A673 (cell line): ENCODE measurements at regions not wholly inside any gene's neighbourhood (a gene's known extent, or its start where the extent isn't known, plus 50 kb on each side); places are given as distances from the start of the nearest gene placed in this dataset.

Experiments
- BruUV-seq: library from RNA; stranded (reverse); fragments of 400-500 nt; replicated peaks from 2 replicates; lab custom pipeline; 2021; lab: Mats Ljungman, UMichigan
- CTCF ChIA-PET: fragments of 300-600 bp; sonication (Branson Sonifier 250); formaldehyde crosslinking; loops from one replicate; lab custom pipeline; 2022; ENCODE audit warnings: antibody characterized with exemption; lab: Charles Lee
- POLR2A ChIA-PET: fragments of 300-600 bp; sonication (Branson Sonifier 250); formaldehyde crosslinking; loops from one replicate; lab custom pipeline; 2022; ENCODE audit warnings: antibody characterized with exemption; ENCODE audit not compliant: low non-redundant PET; lab: Charles Lee
- DNase-seq: peaks from one replicate; pipeline ENCODE4 v3.0.0-alpha.2; 2015; ENCODE audit warnings: low spot score
- H3K27ac ChIP-seq: fragments of 200-600 bp; sonication (generic); 2 replicates; pipeline ENCODE4 v1.5.1; 2016; ENCODE audit warnings: mixed run types, low read depth, mild to moderate bottlenecking, mixed read lengths, antibody characterized with exemption, low read length; ENCODE audit not compliant: poor library complexity, severe bottlenecking
- H3K27me3 ChIP-seq: fragments of 200-600 bp; sonication (generic); replicated peaks from 2 replicates; pipeline ENCODE4 v1.6.1; 2017; ENCODE audit warnings: mixed run types, low read depth, mild to moderate bottlenecking, mixed read lengths, antibody characterized with exemption, low read length; ENCODE audit not compliant: insufficient read depth, poor library complexity
- H3K36me3 ChIP-seq: fragments of 200-600 bp; sonication (generic); 2 replicates; pipeline ENCODE4 v1.6.1; 2016; ENCODE audit warnings: mixed run types, mild to moderate bottlenecking, mixed read lengths, antibody characterized with exemption, low read length; ENCODE audit not compliant: insufficient read depth, poor library complexity, severe bottlenecking
- H3K4me1 ChIP-seq: fragments of 200-600 bp; sonication (generic); 2 replicates; pipeline ENCODE4 v1.6.1; 2017; ENCODE audit warnings: mixed run types, mild to moderate bottlenecking, mixed read lengths, antibody characterized with exemption, low read length; ENCODE audit not compliant: insufficient read depth, poor library complexity, severe bottlenecking
- H3K4me3 ChIP-seq: fragments of 200-600 bp; sonication (generic); 2 replicates; pipeline ENCODE4 v1.5.1; 2016; ENCODE audit warnings: low read depth, mixed run types, mild to moderate bottlenecking, mixed read lengths, low read length; ENCODE audit not compliant: poor library complexity, severe bottlenecking
- H3K9me3 ChIP-seq: fragments of 200-600 bp; sonication (generic); 2 replicates; pipeline ENCODE4 v1.6.1; 2016; ENCODE audit warnings: mixed run types, low read depth, mild to moderate bottlenecking, mixed read lengths, antibody characterized with exemption, low read length; ENCODE audit not compliant: poor library complexity, severe bottlenecking
- EZH2 ChIP-seq: fragments of 200-600 bp; sonication (generic); IDR thresholded peaks from 2 replicates; pipeline ENCODE4 v1.6.1; 2017; ENCODE audit warnings: borderline replicate concordance, low read depth, mild to moderate bottlenecking, mixed read lengths, antibody characterized with exemption, low read length; ENCODE audit not compliant: poor library complexity, severe bottlenecking
- intact Hi-C: fragments of 100-400 bp; cut with micrococcal nuclease; formaldehyde crosslinking; loops from one replicate; pipeline ENCODE4 v1.10.0; 2022; ENCODE audit not compliant: unreplicated experiment
- TF ChIP-seq, protein P1 (sequence below): fragments of 300-800, 200-600 bp; sonication (generic); conservative IDR thresholded peaks from 2 replicates; pipeline ENCODE4 v1.5.1; 2017; ENCODE audit warnings: low read depth, mild to moderate bottlenecking, antibody characterized with exemption, low read length, moderate library complexity, mixed read lengths

DNA sequence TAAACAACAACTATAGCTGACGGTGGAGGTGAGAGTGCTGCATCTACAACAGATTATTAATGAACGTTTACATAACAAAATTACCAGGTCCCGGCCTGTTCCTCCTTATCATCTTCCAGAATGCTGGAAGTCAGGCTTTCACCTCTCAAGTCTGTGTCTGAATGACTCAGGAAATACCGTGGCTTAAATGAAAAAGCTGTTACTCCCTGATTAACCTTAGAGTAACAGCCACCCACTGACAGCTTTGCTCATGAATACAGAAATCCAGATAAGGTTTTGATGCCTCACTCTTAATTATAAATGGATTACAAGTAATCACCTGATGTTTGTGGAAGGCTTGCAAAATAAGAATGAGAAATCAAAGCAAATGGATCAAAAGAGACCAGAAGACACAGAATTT, 885.3 kb upstream of the CELF4 start:
- H3K4me3 ChIP-seq = no peak overlapping the region
- no TSS peak for BruUV-seq
- no peak overlapping the region for H3K27ac ChIP-seq
- no peaks in the 10 kb centered on the region for H3K27me3 ChIP-seq
- no peaks in the 10 kb centered on the region for H3K9me3 ChIP-seq
- H3K4me1 ChIP-seq = no peaks in the 10 kb centered on the region
- POLR2A ChIA-PET = no interaction called here
- CTCF ChIA-PET = no interaction called here
- TF ChIP-seq, protein P1, sequence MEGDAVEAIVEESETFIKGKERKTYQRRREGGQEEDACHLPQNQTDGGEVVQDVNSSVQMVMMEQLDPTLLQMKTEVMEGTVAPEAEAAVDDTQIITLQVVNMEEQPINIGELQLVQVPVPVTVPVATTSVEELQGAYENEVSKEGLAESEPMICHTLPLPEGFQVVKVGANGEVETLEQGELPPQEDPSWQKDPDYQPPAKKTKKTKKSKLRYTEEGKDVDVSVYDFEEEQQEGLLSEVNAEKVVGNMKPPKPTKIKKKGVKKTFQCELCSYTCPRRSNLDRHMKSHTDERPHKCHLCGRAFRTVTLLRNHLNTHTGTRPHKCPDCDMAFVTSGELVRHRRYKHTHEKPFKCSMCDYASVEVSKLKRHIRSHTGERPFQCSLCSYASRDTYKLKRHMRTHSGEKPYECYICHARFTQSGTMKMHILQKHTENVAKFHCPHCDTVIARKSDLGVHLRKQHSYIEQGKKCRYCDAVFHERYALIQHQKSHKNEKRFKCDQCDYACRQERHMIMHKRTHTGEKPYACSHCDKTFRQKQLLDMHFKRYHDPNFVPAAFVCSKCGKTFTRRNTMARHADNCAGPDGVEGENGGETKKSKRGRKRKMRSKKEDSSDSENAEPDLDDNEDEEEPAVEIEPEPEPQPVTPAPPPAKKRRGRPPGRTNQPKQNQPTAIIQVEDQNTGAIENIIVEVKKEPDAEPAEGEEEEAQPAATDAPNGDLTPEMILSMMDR = no peak
- no peak for TF ChIP-seq EZH2
- intact Hi-C loops = no loop called here
- no peaks in the 10 kb centered on the region for H3K36me3 ChIP-seq
- DNase-seq = no peak

DNA sequence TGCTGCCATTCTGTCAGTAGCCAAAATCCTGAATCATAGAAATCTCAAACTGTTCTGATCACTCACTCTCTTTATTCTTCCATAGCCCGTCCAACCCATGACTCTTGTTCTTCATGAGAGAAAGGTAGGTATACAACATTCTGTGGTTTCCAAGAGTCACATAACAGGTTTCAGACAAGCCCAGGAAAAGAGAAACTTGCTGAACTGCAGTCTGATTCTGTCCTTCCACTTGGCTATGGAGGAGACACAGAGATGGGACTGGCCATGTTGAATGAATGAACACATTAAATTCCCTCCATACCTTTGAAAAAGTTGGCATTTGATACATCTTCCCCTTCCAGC, 880.2 kb upstream of the CELF4 start:
- POLR2A ChIA-PET = no interaction called here
- TF ChIP-seq, protein P1 = no peak
- no peak for TF ChIP-seq EZH2
- H3K9me3 ChIP-seq = no peaks in the 10 kb centered on the region
- H3K27me3 ChIP-seq = no peaks in the 10 kb centered on the region
- no peaks in the 10 kb centered on the region for H3K36me3 ChIP-seq
- CTCF ChIA-PET = no interaction called here
- H3K4me3 ChIP-seq = no peak overlapping the region
- intact Hi-C loops = no loop called here
- no TSS peak for BruUV-seq
- no peak for DNase-seq
- H3K27ac ChIP-seq = no peak overlapping the region
- H3K4me1 ChIP-seq = no peaks in the 10 kb centered on the region

DNA sequence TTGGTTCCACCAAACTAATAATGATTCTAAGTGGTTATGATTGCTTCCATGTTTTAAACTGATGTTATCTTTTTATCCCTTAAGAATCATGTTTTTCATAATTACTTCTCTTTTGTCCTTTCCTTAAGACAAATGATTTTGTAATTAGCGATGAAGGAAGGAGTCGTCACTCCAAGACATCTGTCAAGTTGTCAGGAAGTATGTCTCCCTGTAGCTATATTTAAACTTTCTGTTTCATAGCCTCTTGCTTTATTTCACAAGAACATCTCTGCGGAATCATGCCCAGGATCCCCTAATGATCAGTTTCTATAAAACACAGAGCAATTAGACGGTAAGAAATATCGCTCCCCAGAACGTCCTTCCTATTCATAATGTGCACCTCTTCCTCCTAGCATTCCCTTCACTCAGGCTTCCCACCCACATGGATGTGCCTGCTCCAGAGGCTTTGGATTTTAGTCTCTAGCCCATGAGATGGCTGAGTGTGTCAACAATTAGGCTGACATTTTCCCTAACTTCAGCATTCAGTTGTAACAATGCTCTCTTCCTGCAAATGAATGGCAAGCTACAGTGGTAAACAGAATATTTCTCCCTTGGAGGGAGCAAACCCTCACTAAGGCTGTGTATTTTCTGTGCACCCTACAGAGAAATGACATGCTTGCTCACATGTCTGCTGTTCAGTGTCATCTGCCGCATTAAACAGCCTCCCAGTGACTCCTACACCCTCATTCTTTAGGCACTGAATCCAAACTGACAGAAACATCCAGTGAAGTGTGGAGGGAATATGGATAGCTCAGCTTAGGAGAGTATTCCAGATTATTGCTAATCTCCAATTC, 879.6 kb upstream of the CELF4 start:
- Histone ChIP-seq H3K9me3 (no peaks in the 10 kb centered on the region), H3K27ac (no peak overlapping the region), H3K4me3 (no peak overlapping the region), H3K36me3 (no peaks in the 10 kb centered on the region), H3K4me1 (no peaks in the 10 kb centered on the region), H3K27me3 (no peaks in the 10 kb centered on the region)
- intact Hi-C loops = no loop called here
- ChIA-PET CTCF (no interaction called here), POLR2A (no interaction called here)
- no peak for TF ChIP-seq EZH2
- BruUV-seq = no TSS peak
- DNase-seq = no peak

DNA sequence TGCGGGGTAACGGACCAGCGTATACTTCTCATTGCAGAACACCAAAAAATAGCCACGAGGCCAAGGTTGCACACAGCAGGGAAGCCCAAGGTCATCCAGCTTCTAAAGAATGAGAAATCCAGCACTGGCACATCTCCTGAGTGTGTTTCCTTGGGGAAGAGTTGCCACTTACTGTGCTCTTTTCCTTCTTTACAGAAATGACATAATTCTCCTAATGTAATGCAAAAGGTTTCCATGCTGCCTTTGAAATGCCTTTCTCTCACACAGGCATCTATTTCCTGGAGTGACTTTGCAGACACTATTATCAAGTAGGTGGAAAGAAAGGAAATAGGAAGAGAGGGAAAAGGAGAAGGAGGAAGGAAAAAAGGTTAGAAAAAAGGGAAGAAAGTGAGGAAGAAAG, 862.1 kb upstream of the CELF4 start:
- peak; percentile 50 for DNase-seq

More for the DNA sequence above, 862.1 kb upstream of the CELF4 start:
- H3K27ac ChIP-seq = no peak overlapping the region
- ChIA-PET CTCF (no interaction called here), POLR2A (no interaction called here)
- no peaks in the 10 kb centered on the region for H3K9me3 ChIP-seq
- H3K36me3 ChIP-seq = no peaks in the 10 kb centered on the region
- H3K27me3 ChIP-seq = no peaks in the 10 kb centered on the region
- BruUV-seq = no TSS peak
- TF ChIP-seq, protein P1 = no peak
- TF ChIP-seq EZH2 = no peak
- H3K4me3 ChIP-seq = no peak overlapping the region
- intact Hi-C loops = no loop called here
- H3K4me1 ChIP-seq = no peaks in the 10 kb centered on the region
